ENCODE measurements at regions not wholly inside any gene's neighbourhood (a gene's known extent, or its start where the extent isn't known, plus 50 kb on each side); places are given as distances from the start of the nearest gene placed in this dataset.

DNA sequence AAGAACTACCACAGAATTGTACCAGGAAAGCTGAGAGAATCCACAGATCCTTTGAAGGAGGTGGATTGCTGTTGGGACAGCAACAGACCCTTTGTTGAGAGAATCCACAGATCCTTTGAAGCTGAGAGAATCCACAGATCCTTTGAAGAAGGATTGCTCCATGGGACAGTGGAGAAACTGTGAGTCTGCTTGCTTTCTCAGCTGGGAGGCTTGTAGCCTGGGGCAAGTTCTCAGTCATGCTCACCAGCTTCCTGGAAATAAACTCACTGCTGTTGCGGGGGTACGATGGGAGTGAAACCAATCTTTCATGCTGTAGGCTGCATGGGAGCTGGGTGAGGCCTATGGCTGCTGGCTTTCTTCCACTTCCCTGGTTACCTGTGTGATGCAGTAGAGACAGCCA, 106.3 kb downstream of the C7orf25 start:
- Mint-ChIP-seq H3K4me1 (no peaks in the 10 kb centered on the region), H3K27ac (no peak overlapping the region), H3K4me3 (no peak overlapping the region), H3K27me3 (ENCODE audit: low read depth) (no peaks in the 10 kb centered on the region), H3K36me3 (ENCODE audit: low read depth) (no peaks in the 10 kb centered on the region), H3K9me3 (peaks cover 43% of the 10 kb centered on the region)
- TF ChIP-seq, protein P1, sequence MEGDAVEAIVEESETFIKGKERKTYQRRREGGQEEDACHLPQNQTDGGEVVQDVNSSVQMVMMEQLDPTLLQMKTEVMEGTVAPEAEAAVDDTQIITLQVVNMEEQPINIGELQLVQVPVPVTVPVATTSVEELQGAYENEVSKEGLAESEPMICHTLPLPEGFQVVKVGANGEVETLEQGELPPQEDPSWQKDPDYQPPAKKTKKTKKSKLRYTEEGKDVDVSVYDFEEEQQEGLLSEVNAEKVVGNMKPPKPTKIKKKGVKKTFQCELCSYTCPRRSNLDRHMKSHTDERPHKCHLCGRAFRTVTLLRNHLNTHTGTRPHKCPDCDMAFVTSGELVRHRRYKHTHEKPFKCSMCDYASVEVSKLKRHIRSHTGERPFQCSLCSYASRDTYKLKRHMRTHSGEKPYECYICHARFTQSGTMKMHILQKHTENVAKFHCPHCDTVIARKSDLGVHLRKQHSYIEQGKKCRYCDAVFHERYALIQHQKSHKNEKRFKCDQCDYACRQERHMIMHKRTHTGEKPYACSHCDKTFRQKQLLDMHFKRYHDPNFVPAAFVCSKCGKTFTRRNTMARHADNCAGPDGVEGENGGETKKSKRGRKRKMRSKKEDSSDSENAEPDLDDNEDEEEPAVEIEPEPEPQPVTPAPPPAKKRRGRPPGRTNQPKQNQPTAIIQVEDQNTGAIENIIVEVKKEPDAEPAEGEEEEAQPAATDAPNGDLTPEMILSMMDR (IDR thresholded peaks at IDR 0.05; ENCODE audit: unreplicated experiment in 3 of 3): no peak

DNA sequence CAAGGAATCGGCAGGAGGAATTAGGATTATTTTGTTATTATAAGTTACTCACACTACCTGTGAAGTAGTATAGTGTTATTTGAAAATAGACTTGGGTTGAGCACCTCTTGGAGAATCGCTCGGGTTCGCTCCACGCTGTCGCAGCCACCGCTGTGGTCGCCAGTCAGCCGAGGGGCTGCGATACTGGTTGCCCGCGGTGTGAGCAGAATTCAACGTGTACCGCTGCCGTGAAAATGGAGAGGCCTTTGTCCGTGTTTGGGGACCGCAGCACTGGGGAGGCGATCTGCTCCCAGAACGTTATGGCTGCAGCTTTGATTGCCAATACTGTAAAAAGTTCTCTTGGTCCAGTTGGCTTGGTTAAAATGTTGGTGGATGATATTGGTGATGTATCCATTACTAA, 117.2 kb downstream of the C7orf25 start:
- H3K27me3 Mint-ChIP-seq (ENCODE audit: low read depth): no peaks in the 10 kb centered on the region
- H3K9me3 Mint-ChIP-seq: peaks cover 15% of the 10 kb centered on the region
- TF ChIP-seq, protein P1 (IDR thresholded peaks at IDR 0.05; ENCODE audit: unreplicated experiment in 3 of 3): no peak
- H3K27ac Mint-ChIP-seq: no peak overlapping the region
- H3K36me3 Mint-ChIP-seq (ENCODE audit: low read depth): no peaks in the 10 kb centered on the region
- H3K4me1 Mint-ChIP-seq: no peaks in the 10 kb centered on the region
- H3K4me3 Mint-ChIP-seq: no peak overlapping the region

DNA sequence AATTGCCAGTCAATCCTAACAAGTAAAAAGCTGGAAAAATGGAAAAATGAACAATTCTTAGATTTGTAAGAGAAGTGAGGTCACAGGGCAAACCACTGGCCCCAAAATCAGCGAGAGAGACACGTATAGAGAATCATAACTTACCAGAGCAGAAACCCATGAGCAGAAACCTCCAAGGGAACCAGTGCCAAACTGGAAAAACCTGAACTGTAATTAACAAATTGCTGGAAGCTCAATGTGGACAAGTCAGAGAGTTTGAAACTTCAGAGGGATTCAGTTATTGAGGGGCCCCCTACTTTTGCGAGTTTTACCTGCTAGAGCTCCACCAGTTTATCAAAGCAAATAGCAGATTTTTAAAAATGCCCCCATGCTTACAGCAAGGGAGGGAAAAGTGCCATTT, 119.0 kb downstream of the C7orf25 start:
- TF ChIP-seq, protein P1 (IDR thresholded peaks at IDR 0.05; ENCODE audit: unreplicated experiment in 3 of 3): no peak
- no peaks in the 10 kb centered on the region for H3K36me3 Mint-ChIP-seq (ENCODE audit: low read depth)
- peaks cover 6% of the 10 kb centered on the region for H3K9me3 Mint-ChIP-seq
- H3K4me3 Mint-ChIP-seq: no peak overlapping the region
- H3K27ac Mint-ChIP-seq: no peak overlapping the region
- no peaks in the 10 kb centered on the region for H3K4me1 Mint-ChIP-seq
- H3K27me3 Mint-ChIP-seq (ENCODE audit: low read depth): no peaks in the 10 kb centered on the region

DNA sequence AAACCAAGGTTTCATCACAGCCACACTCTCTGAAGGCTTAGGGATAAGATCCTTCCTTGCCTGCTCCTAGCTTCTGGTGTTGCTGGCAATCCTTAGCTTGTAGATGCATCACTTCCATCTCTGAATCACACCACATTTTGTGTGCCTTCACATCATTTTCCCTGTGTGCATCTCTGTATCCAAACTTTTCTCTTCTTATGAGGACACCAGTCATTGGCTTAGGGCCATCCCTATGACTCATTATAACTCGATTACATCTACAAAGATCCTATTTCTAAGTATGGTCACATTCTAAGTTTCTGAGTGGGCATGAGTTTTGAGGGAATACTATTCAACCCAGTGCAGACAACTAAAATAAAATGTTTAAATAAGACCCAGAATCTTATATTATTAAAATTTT, 121.7 kb downstream of the C7orf25 start:
- no peak overlapping the region for H3K27ac Mint-ChIP-seq
- H3K36me3 Mint-ChIP-seq (ENCODE audit: low read depth): no peaks in the 10 kb centered on the region
- peaks cover 9% of the 10 kb centered on the region for H3K9me3 Mint-ChIP-seq
- no peaks in the 10 kb centered on the region for H3K27me3 Mint-ChIP-seq (ENCODE audit: low read depth)
- TF ChIP-seq, protein P1 (IDR thresholded peaks at IDR 0.05; ENCODE audit: unreplicated experiment in 3 of 3): no peak
- H3K4me3 Mint-ChIP-seq: no peak overlapping the region
- H3K4me1 Mint-ChIP-seq: no peaks in the 10 kb centered on the region

DNA sequence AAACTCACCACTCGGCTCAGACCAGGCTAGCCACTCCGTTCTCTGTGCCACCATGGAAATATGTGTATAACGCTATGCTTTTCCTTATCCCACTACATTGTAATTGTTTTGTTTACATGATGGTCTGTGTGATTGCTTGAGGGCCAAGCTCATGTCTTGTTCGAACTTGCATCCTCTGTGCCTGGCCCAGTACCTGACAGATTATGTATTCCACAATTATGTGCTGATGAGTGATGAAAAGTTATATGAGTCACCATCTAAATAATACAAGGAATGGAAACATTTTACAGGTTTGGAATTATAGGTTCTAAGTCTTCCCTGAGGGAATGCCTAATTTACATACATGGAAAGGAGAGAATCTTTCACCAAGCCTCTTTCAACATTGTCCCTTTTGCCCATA, 137.4 kb downstream of the C7orf25 start:
- Mint-ChIP-seq H3K4me1 (no peaks in the 10 kb centered on the region), H3K4me3 (no peak overlapping the region), H3K36me3 (ENCODE audit: low read depth) (no peaks in the 10 kb centered on the region), H3K9me3 (peaks cover 8% of the 10 kb centered on the region), H3K27me3 (ENCODE audit: low read depth) (no peaks in the 10 kb centered on the region), H3K27ac (no peak overlapping the region)
- TF ChIP-seq, protein P1 (IDR thresholded peaks at IDR 0.05; ENCODE audit: unreplicated experiment in 3 of 3): no peak

DNA sequence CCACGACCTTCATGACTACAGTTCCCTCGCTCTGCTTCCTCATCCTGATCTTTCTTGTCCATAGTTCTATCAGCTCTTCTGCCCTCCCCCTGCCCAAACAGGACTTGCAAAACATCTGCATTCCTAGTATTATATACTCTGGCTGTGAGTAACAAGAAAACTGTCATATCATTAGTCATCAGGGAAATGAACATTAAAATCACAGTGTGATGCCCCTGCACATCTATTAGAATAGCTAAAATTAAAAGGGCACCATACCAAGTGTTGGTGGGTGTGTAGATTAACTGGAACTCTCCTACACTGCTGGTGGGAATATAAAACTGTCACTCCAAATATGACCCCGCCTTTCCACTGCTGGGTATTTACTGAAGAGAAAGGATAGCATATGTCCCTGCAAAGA, 141.8 kb downstream of the C7orf25 start:
- Mint-ChIP-seq H3K4me1 (peaks cover 14% of the 10 kb centered on the region), H3K36me3 (ENCODE audit: low read depth) (no peaks in the 10 kb centered on the region), H3K27ac (no peak overlapping the region), H3K4me3 (no peak overlapping the region), H3K9me3 (no peaks in the 10 kb centered on the region), H3K27me3 (ENCODE audit: low read depth) (no peaks in the 10 kb centered on the region)
- TF ChIP-seq, protein P1 (IDR thresholded peaks at IDR 0.05; ENCODE audit: unreplicated experiment in 3 of 3): no peak

Measured in nephron (organoid).